ENCODE measurements at regions not wholly inside any gene's neighbourhood (a gene's known extent, or its start where the extent isn't known, plus 50 kb on each side); places are given as distances from the start of the nearest gene placed in this dataset.

DNA sequence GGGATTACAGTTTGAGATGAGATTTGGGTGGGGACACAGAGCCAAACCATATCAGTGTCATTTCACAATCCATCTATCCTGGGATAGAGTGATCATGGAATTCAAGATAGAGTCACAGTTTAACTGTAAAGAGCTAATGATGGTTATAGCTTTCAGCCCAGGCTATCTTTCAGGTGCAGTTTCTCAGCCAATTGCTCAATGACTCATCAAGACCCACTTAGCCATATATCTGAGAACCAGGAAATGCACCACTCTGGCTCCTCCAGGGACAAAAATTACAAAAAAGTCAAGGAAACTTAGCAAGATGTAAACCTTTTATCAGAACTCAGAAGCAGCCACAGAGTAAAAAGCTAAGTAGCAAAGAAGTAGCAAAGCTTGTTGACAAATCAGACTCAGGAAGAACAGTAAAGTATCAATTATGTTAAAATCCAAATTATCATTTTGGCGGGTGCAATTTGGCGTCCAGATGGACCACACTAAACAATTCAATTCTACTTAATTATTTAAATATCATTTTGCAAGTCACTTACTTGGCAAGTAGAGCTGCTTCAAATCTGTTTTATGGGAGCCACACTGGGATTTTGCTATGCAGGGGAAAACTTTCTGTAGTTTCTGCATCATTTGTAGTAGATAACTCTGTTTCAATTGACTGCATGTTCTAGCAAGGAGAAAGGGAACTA lies 169.4 kb downstream of the TLE1 start:
- TF ChIP-seq, protein P1, sequence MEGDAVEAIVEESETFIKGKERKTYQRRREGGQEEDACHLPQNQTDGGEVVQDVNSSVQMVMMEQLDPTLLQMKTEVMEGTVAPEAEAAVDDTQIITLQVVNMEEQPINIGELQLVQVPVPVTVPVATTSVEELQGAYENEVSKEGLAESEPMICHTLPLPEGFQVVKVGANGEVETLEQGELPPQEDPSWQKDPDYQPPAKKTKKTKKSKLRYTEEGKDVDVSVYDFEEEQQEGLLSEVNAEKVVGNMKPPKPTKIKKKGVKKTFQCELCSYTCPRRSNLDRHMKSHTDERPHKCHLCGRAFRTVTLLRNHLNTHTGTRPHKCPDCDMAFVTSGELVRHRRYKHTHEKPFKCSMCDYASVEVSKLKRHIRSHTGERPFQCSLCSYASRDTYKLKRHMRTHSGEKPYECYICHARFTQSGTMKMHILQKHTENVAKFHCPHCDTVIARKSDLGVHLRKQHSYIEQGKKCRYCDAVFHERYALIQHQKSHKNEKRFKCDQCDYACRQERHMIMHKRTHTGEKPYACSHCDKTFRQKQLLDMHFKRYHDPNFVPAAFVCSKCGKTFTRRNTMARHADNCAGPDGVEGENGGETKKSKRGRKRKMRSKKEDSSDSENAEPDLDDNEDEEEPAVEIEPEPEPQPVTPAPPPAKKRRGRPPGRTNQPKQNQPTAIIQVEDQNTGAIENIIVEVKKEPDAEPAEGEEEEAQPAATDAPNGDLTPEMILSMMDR (conservative IDR thresholded peaks at IDR 0.05 in 1 of 2, IDR thresholded peaks at IDR 0.05 in 1 of 2; ENCODE audit: extremely low read depth in 1 of 2, insufficient read depth in 1 of 2, low read depth in 1 of 2, low read length in 2 of 2) = no peak
- TF ChIP-seq EZH2 (IDR thresholded peaks at IDR 0.05; ENCODE audit: borderline replicate concordance, low read length) = no peak

All from mammary epithelial cell (primary cell).